ENCODE measurements at regions not wholly inside any gene's neighbourhood (a gene's known extent, or its start where the extent isn't known, plus 50 kb on each side); places are given as distances from the start of the nearest gene placed in this dataset.

DNA sequence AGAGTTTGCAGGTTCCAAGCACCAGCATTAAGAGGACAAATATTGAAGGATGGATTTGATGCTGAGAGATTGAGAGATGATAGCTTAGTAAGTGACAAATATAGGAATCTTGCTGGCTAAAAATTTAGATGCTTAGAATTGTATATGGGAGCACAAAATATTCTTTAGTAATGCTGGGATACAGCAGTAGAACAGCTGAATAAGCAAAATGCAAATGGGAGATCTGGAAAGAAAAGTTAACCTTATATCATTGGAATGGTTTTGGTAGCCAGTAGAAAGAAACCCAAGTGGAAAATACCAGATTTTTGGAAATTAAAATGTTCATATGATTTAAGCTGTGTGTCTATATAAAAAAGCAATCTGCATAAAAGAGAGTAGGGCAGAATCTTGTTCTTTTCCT, 308.6 kb upstream of the CPEB2 start:
- Histone ChIP-seq H3K4me1 (ENCODE audit: insufficient read depth, low read length) (no peaks in the 10 kb centered on the region), H4K20me1 (ENCODE audit: low read length) (no peaks in the 10 kb centered on the region), H3K4me3 (ENCODE audit: low read length) (no peak overlapping the region), H3K9ac (ENCODE audit: low read length) (no peak overlapping the region), H3K27ac (ENCODE audit: low read length) (no peak overlapping the region), H3K9me2 (replicated peaks; ENCODE audit: low read length) (no peaks in the 10 kb centered on the region), H3K27me3 (ENCODE audit: low read length) (no peaks in the 10 kb centered on the region), H3K4me2 (ENCODE audit: low read length) (no peak overlapping the region), H3K9me3 (ENCODE audit: low read length) (no peaks in the 10 kb centered on the region), H2AFZ (ENCODE audit: low read length) (no peak overlapping the region), H3K79me2 (ENCODE audit: low read length) (no peaks in the 10 kb centered on the region), H3K36me3 (ENCODE audit: low read depth, low read length) (no peaks in the 10 kb centered on the region), H3F3A (ENCODE audit: low read length, unreplicated experiment) (no peaks in the 10 kb centered on the region)
- TF ChIP-seq CTCF (conservative IDR thresholded peaks at IDR 0.05; ENCODE audit: low read depth, low read length) (no peak), EZH2phosphoT487 (IDR thresholded peaks at IDR 0.05; ENCODE audit: borderline replicate concordance, low read length) (no peak), EZH2 (IDR thresholded peaks at IDR 0.05; ENCODE audit: low read length, unreplicated experiment) (no peak)
- no TSS peak for BruUV-seq (replicated peaks)
- intact Hi-C loops (cut with micrococcal nuclease): no loop called here
- ATAC-seq (no peak), DNase-seq (no peak)
- POLR2A ChIA-PET (ENCODE audit: unreplicated experiment): no interaction called here
- CTCF ChIA-PET: no interaction called here

DNA sequence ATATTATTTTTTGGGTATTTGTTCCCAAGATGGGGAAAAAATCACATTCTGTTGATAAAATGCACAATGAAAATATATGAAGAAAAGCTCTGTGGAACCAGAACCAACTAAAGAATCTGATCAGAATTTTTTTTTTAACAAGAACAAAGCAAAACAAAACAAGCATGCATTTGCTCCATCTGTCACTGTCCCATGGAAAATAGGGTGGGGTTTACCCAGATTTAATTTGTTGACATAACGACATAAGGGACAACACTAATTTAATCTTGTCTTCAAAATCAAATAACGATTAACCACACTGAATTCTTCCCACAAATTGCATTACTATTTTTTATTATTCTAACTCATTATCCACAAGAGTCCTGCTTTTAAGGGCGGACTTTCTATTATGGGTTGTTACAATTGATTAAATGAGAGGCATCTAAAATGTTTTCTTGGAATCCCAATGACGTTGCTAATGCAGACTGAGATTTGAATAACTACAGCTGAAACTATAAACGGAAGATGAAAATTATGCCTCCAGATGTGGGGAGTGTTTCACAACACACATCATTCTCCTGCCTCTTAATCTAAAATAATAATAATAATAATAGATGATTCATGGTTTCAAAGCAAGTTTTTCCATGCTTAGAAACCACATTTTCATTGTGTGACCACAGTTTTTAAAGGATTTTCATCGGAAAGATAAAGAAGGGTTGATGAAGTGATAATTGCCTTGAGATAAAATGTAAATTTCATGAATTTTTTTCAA, 307.0 kb upstream of the CPEB2 start:
- CTCF ChIA-PET: no interaction called here
- BruUV-seq (replicated peaks): no TSS peak
- Histone ChIP-seq H3K27me3 (ENCODE audit: low read length) (no peaks in the 10 kb centered on the region), H3K27ac (ENCODE audit: low read length) (no peak overlapping the region), H3K9ac (ENCODE audit: low read length) (no peak overlapping the region), H3K4me3 (ENCODE audit: low read length) (no peak overlapping the region), H2AFZ (ENCODE audit: low read length) (no peak overlapping the region), H4K20me1 (ENCODE audit: low read length) (no peaks in the 10 kb centered on the region), H3F3A (ENCODE audit: low read length, unreplicated experiment) (no peaks in the 10 kb centered on the region), H3K4me1 (ENCODE audit: insufficient read depth, low read length) (no peaks in the 10 kb centered on the region), H3K36me3 (ENCODE audit: low read depth, low read length) (no peaks in the 10 kb centered on the region), H3K4me2 (ENCODE audit: low read length) (no peak overlapping the region), H3K9me3 (ENCODE audit: low read length) (no peaks in the 10 kb centered on the region), H3K9me2 (replicated peaks; ENCODE audit: low read length) (no peaks in the 10 kb centered on the region), H3K79me2 (ENCODE audit: low read length) (no peaks in the 10 kb centered on the region)
- POLR2A ChIA-PET (ENCODE audit: unreplicated experiment): no interaction called here
- no peak for TF ChIP-seq EZH2phosphoT487 (IDR thresholded peaks at IDR 0.05; ENCODE audit: borderline replicate concordance, low read length)
- no peak for TF ChIP-seq EZH2 (IDR thresholded peaks at IDR 0.05; ENCODE audit: low read length, unreplicated experiment)
- TF ChIP-seq CTCF (conservative IDR thresholded peaks at IDR 0.05; ENCODE audit: low read depth, low read length): no peak
- DNase-seq: no peak
- intact Hi-C loops (cut with micrococcal nuclease): no loop called here
- ATAC-seq: no peak

GRCh38 chr4:14700083-14700482, 302.2 kb upstream of the CPEB2 start:
- intact Hi-C loops (cut with micrococcal nuclease): no loop called here
- no peaks in the 10 kb centered on the region for H3K79me2 ChIP-seq (ENCODE audit: low read length)
- H3K9me2 ChIP-seq (replicated peaks; ENCODE audit: low read length): no peaks in the 10 kb centered on the region
- TF ChIP-seq EZH2phosphoT487 (IDR thresholded peaks at IDR 0.05; ENCODE audit: borderline replicate concordance, low read length): no peak
- 0 out of 2 replicates have a peak, but pooled peaks have one; percentile 14 for TF ChIP-seq CTCF (conservative IDR thresholded peaks at IDR 0.05; ENCODE audit: low read depth, low read length)
- DNase-seq (no peak), ATAC-seq (no peak)
- no peak overlapping the region for H3K4me3 ChIP-seq (ENCODE audit: low read length)
- H3K36me3 ChIP-seq (ENCODE audit: low read depth, low read length): no peaks in the 10 kb centered on the region
- no peak overlapping the region for H3K27ac ChIP-seq (ENCODE audit: low read length)
- ChIA-PET CTCF (no interaction called here), POLR2A (ENCODE audit: unreplicated experiment) (no interaction called here)
- no peaks in the 10 kb centered on the region for H3K9me3 ChIP-seq (ENCODE audit: low read length)
- H3K27me3 ChIP-seq (ENCODE audit: low read length): no peaks in the 10 kb centered on the region
- no peaks in the 10 kb centered on the region for H3K4me1 ChIP-seq (ENCODE audit: insufficient read depth, low read length)
- no peak overlapping the region for H2AFZ ChIP-seq (ENCODE audit: low read length)
- no peak overlapping the region for H3K4me2 ChIP-seq (ENCODE audit: low read length)
- no peak overlapping the region for H3K9ac ChIP-seq (ENCODE audit: low read length)
- H3F3A ChIP-seq (ENCODE audit: low read length, unreplicated experiment): no peaks in the 10 kb centered on the region
- BruUV-seq (replicated peaks): no TSS peak
- no peaks in the 10 kb centered on the region for H4K20me1 ChIP-seq (ENCODE audit: low read length)
